ENCODE measurements at regions not wholly inside any gene's neighbourhood (a gene's known extent, or its start where the extent isn't known, plus 50 kb on each side); places are given as distances from the start of the nearest gene placed in this dataset.

DNA sequence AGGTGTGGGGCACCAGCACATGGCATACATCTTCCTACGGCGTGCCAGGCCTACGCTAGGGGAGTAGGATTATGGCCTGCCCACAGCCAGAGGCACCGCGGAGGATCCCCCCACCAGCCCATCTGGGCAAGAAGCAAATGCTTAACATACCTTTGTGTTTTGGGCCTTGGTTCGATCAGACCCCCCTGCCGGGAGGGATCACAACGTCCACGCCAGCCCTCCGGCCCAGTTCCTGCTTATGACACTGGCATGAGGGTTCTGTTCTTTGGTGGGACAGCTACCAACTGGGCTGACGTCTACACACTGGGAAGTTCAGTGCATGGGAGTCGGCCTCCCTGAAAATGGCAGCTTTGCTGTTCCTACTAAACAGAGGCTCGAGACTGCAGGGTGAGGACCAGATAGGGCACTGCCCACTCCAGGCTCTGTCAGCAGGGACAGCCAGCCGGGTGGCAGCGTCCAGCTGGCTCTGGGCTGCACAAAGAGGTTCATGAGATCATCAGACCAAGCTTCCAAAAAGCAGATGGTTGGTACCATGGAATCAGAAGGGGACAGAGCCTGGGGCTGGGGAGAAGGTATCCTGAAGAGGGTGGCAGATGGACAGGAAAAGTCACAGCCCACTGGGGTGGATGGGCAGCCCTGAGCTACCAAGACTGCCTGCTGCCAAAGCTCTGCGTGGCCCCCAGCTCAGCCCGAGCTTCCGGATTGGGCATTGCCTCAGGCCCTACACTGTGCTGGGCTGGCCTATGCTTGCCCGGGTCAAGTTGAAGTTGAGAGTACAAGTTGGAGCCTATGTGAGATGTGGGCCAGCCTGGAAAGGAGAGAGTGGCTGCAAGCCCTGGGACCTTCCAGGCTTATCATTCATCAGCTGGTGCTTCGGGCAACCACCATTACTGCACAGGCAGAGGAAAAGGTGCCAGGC, 61.7 kb upstream of the TEX51 start:
- no peak overlapping the region for H3K4me3 ChIP-seq
- in situ Hi-C loops (cut with MboI; ENCODE audit: low pct_unique_long_range_greater_than_20kb in 2 of 9, low sequenced_read_pairs in 9 of 9, unreplicated experiment in 9 of 9): no loop called here
- no peak for ATAC-seq (replicated peaks in 6 of 8)
- no peak overlapping the region for H3K27ac ChIP-seq
- WGBS, 10 experiments: 40 to 100% (median 91%) methylated on average over 1 to 12 of the region's 20 CpGs; no CpG with 5 or more reads in 4 of the 10 experiments
- H3K4me1 ChIP-seq (replicated peaks in 1 of 2): peaks cover 3 to 4% of the 10 kb centered on the region in 2 donors

DNA sequence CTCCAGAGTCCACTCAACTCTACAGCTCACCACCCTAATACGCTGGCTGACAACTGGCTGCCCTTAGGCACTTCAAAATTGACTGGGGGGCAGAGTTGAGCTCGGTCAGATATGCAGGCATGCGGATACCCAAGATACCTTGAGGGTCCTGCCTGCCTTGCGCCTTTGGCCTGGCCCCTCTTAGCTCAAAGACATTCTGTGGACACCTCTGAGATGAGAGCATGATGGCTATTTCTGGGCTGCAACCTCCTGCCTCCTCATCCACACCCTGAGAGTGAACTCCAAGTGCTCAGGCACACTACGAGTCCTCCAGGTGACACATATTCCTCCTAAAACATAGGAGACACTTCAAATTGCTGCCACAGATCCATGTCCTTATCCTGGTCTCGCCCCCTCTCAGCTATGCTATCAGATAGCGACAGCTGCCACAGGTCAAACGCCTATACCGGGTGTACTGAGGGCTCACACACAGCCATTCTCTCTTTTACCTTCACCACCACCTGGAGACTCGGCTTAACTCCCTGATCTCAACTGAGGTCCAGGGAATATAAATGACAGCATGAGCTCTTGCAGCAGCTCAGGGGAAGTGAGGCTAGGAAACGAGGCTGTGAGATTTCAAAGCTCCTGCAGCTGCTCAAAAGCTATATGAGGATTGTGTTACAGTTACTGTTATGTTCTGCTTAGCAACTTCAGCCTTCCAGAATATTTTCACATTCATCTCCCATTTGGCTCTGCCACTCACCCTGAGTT, 60.5 kb upstream of the TEX51 start:
- Histone ChIP-seq H3K4me1 (replicated peaks in 1 of 2) (peaks cover 3 to 4% of the 10 kb centered on the region in 2 donors), H3K27ac (no peak overlapping the region), H3K4me3 (no peak overlapping the region)
- no peak for ATAC-seq (replicated peaks in 6 of 8)
- 0 to 100% (median 78%) methylated on average over 1 to 6 of the region's 11 CpGs; no CpG with 5 or more reads in 2 of the 10 experiments for WGBS, 10 experiments
- in situ Hi-C loops (cut with MboI; ENCODE audit: low pct_unique_long_range_greater_than_20kb in 2 of 9, low sequenced_read_pairs in 9 of 9, unreplicated experiment in 9 of 9): no loop called here

DNA sequence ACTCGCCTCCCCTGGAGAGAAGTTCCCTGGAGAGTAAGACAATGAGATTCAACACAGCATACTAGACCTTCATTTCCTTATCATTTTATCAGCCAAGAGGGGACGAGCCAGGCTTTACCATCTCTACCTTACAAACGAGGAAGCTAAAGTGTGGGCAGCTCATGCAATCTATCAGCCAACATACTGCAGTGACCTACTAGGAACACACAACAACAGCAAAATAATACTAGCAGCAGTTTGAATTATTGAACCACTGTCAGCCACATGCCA, 60.0 kb upstream of the TEX51 start:
- H3K4me1 ChIP-seq (replicated peaks in 1 of 2): peaks cover 3 to 4% of the 10 kb centered on the region in 2 donors
- H3K4me3 ChIP-seq: no peak overlapping the region
- no peak for ATAC-seq (replicated peaks in 6 of 8)
- WGBS, 10 experiments: 0 to 79% (median 48%) methylated on average over 1 to 3 of the region's 3 CpGs; no CpG with 5 or more reads in 2 of the 10 experiments
- in situ Hi-C loops (cut with MboI; ENCODE audit: low pct_unique_long_range_greater_than_20kb in 2 of 9, low sequenced_read_pairs in 9 of 9, unreplicated experiment in 9 of 9): no loop called here
- no peak overlapping the region for H3K27ac ChIP-seq

DNA sequence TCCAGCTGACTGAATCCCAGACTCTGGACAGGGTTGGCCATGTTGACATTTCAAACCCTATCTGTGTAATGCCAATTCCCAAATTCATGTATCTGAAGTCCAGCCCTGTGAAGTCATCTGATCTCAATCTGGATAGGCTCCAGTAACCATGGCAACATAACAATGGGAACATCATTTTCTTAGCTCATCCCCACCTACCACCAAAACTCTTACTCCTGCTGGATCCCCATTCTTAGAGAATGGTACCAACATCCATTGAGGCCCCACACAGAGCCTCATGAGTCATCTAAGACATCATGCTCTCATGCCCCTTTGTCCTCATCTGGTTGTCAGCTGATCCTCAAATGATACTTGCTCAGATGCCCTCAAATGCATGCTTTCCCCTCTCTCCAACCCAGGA, 58.9 kb upstream of the TEX51 start:
- peak in 7 of 8 experiments; percentile 22 to 74 (median 43) for ATAC-seq (replicated peaks in 6 of 8)
- H3K4me3 ChIP-seq: no peak overlapping the region
- in situ Hi-C loops (cut with MboI; ENCODE audit: low pct_unique_long_range_greater_than_20kb in 2 of 9, low sequenced_read_pairs in 9 of 9, unreplicated experiment in 9 of 9): no loop called here
- no peak overlapping the region for H3K27ac ChIP-seq
- peaks cover 3 to 4% of the 10 kb centered on the region in 2 donors for H3K4me1 ChIP-seq (replicated peaks in 1 of 2)

DNA sequence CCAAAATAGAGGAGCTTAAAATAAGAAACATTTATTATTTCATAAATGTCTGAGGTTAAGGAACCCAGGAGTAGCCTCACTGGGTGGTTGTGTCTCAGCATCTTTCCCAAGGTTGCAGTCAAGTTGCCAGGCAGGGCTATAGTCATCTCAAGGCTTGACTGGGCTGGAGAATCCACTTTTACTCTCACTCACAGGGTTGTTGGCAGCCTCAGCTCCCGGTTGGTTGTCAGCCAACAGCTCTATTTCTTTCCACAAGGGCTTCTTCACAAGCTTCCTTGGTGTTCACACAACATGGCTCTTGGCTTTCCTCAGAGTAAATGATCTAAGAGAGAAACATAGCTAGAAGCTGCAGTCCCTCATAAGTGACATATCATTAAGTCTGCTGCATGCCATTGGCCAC, 55.6 kb upstream of the TEX51 start:
- no peak for ATAC-seq (replicated peaks in 6 of 8)
- 40% methylated on average over 1 of the region's 1 CpG; no CpG with 5 or more reads in 9 of the 10 experiments for WGBS, 10 experiments
- in situ Hi-C loops (cut with MboI; ENCODE audit: low pct_unique_long_range_greater_than_20kb in 2 of 9, low sequenced_read_pairs in 9 of 9, unreplicated experiment in 9 of 9): no loop called here

DNA sequence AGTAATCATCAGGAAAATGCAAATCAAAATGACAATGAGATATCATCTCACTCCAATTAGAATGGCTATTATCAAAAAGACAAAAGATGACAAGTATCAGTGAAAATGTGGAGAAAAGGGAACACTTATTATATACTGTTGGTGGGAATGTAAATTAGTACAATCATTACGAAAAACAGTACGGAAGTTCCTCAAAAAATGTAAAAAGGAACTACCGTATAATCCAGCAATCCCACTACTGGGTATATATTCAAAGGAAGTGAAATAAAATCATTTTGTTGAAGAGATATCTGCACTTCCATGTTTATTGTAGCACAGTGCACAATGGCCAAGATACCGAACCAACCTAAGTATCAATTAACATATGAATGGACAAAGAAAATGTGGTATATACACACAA, 52.4 kb upstream of the TEX51 start:
- in situ Hi-C loops (cut with MboI; ENCODE audit: low pct_unique_long_range_greater_than_20kb in 2 of 9, low sequenced_read_pairs in 9 of 9, unreplicated experiment in 9 of 9): no loop called here
- 71 to 96% (median 88%) methylated on average over 1 to 4 of the region's 4 CpGs for WGBS, 10 experiments
- Histone ChIP-seq H3K4me1 (replicated peaks in 1 of 2) (peaks cover 3 to 7% of the 10 kb centered on the region in 2 donors), H3K27ac (no peak overlapping the region), H3K4me3 (no peak overlapping the region)
- no peak for ATAC-seq (replicated peaks in 6 of 8)

More for the DNA sequence above, 55.6 kb upstream of the TEX51 start:
- Histone ChIP-seq H3K4me3 (no peak overlapping the region), H3K27ac (no peak overlapping the region), H3K4me1 (replicated peaks in 1 of 2) (no peaks in the 10 kb centered on the region)
